SU-DHL-6 (cell line): ENCODE measurements at regions not wholly inside any gene's neighbourhood (a gene's known extent, or its start where the extent isn't known, plus 50 kb on each side); places are given as distances from the start of the nearest gene placed in this dataset.

Source experiments
- H2AFZ ChIP-seq: fragments of 200-600 bp; sonication (generic); 2 replicates; pipeline ENCODE4 v1.6.1; 2014; ENCODE audit warnings: low read depth, mild to moderate bottlenecking, moderate library complexity, mixed read lengths, antibody characterized with exemption, low read length; ENCODE audit not compliant: severe bottlenecking
- H3F3A ChIP-seq: fragments of 200-600 bp; shearing (Covaris generic); 2 replicates; pipeline ENCODE4 v1.6.0; 2016; ENCODE audit warnings: antibody characterized with exemption, mild to moderate bottlenecking; ENCODE audit not compliant: insufficient read depth
- H3K27ac ChIP-seq: fragments of 200-600 bp; sonication (generic); 2 replicates; pipeline ENCODE4 v1.5.1; 2016; ENCODE audit warnings: low read depth, mild to moderate bottlenecking, low read length, moderate library complexity, mixed read lengths
- H3K27me3 ChIP-seq: fragments of 200-600 bp; sonication (generic), shearing (Covaris generic); 2 replicates; pipeline ENCODE4 v1.6.0; 2014; ENCODE audit warnings: mild to moderate bottlenecking, low read length
- H3K36me3 ChIP-seq: fragments of 200-600 bp; sonication (generic); 2 replicates; pipeline ENCODE4 v1.6.1; 2014; ENCODE audit warnings: mild to moderate bottlenecking, low read length, mixed read lengths
- H3K4me2 ChIP-seq: fragments of 300-600, 200-600 bp; shearing (Covaris generic), sonication (generic); 2 replicates; pipeline ENCODE4 v1.6.0; 2014; ENCODE audit warnings: low read length, low read depth, mild to moderate bottlenecking; ENCODE audit not compliant: poor library complexity, severe bottlenecking
- H3K4me3 ChIP-seq: fragments of 200-600 bp; sonication (generic); 2 replicates; pipeline ENCODE4 v1.5.1; 2014; ENCODE audit warnings: antibody characterized with exemption, low read length, mild to moderate bottlenecking, mixed read lengths; ENCODE audit not compliant: insufficient read depth, poor library complexity, severe bottlenecking
- H3K79me2 ChIP-seq: fragments of 200-600 bp; sonication (generic); 2 replicates; pipeline ENCODE4 v1.6.1; 2014; ENCODE audit warnings: mild to moderate bottlenecking, low read length, moderate library complexity; ENCODE audit not compliant: insufficient read depth
- H3K9ac ChIP-seq: fragments of 200-600 bp; sonication (generic); 2 replicates; pipeline ENCODE4 v1.7.0; 2014; ENCODE audit warnings: mild to moderate bottlenecking, low read length
- H3K9me2 ChIP-seq: fragments of 200-600 bp; sonication (generic); replicated peaks from 2 replicates; pipeline ENCODE4 v1.6.1; 2014; ENCODE audit warnings: low read length; ENCODE audit not compliant: insufficient read depth
- H3K9me3 ChIP-seq: fragments of 200-600 bp; sonication (generic); 2 replicates; pipeline ENCODE4 v1.6.1; 2014; ENCODE audit warnings: low read length, mixed read lengths; ENCODE audit not compliant: insufficient read depth
- H4K20me1 ChIP-seq: fragments of 200-600 bp; sonication (generic); 2 replicates; pipeline ENCODE4 v1.6.1; 2014; ENCODE audit warnings: low read depth, mild to moderate bottlenecking, antibody characterized with exemption, low read length, moderate library complexity, mixed read lengths
- CTCF ChIP-seq: fragments of 200-600 bp; sonication (generic); IDR thresholded peaks from one replicate; pipeline ENCODE4 v1.5.1; 2017; ENCODE audit warnings: antibody characterized with exemption, mild to moderate bottlenecking, low read length, moderate library complexity; ENCODE audit not compliant: insufficient read depth, poor library complexity, severe bottlenecking
- EZH2phosphoT487 ChIP-seq: fragments of 200-600 bp; sonication (generic), shearing (Covaris generic); conservative IDR thresholded peaks from 2 replicates; pipeline ENCODE4 v1.6.1; 2018; ENCODE audit warnings: mild to moderate bottlenecking, antibody characterized with exemption, low read length, moderate library complexity, mixed read lengths

- Histone ChIP-seq H3K36me3 (no peaks in the 10 kb centered on the region), H3K9ac (no peak overlapping the region), H3K4me2 (no peak overlapping the region), H3F3A (no peaks in the 10 kb centered on the region), H3K9me3 (no peaks in the 10 kb centered on the region), H2AFZ (no peak overlapping the region), H3K79me2 (no peaks in the 10 kb centered on the region), H3K27ac (no peak overlapping the region), H3K27me3 (no peaks in the 10 kb centered on the region), H3K4me3 (no peak overlapping the region), H4K20me1 (no peaks in the 10 kb centered on the region), H3K9me2 (no peaks in the 10 kb centered on the region)
- no peak for TF ChIP-seq EZH2phosphoT487
- TF ChIP-seq CTCF, result no peak
Measured at GRCh38 chr9:96071076-96071814, 195.8 kb downstream of the ERCC6L2 start.

GRCh38 chr9:96069629-96070220, 194.2 kb downstream of the ERCC6L2 start:
- no peak overlapping the region for H3K9ac ChIP-seq
- no peaks in the 10 kb centered on the region for H3K36me3 ChIP-seq
- H3K79me2 ChIP-seq, result no peaks in the 10 kb centered on the region
- H3K4me3 ChIP-seq, result no peak overlapping the region
- no peak overlapping the region for H3K27ac ChIP-seq
- no peaks in the 10 kb centered on the region for H3K9me3 ChIP-seq
- H3K4me2 ChIP-seq, result no peak overlapping the region
- no peaks in the 10 kb centered on the region for H4K20me1 ChIP-seq
- H3F3A ChIP-seq, result no peaks in the 10 kb centered on the region
- H3K9me2 ChIP-seq, result no peaks in the 10 kb centered on the region
- H3K27me3 ChIP-seq, result no peaks in the 10 kb centered on the region
- no peak for TF ChIP-seq CTCF
- H2AFZ ChIP-seq, result no peak overlapping the region

- H3K27me3 ChIP-seq, result no peaks in the 10 kb centered on the region
- H4K20me1 ChIP-seq, result no peaks in the 10 kb centered on the region
- H3K4me2 ChIP-seq, result no peak overlapping the region
- no peak overlapping the region for H3K27ac ChIP-seq
- no peak overlapping the region for H3K4me3 ChIP-seq
- no peak overlapping the region for H3K9ac ChIP-seq
- H3K36me3 ChIP-seq, result no peaks in the 10 kb centered on the region
- no peaks in the 10 kb centered on the region for H3F3A ChIP-seq
- H3K9me3 ChIP-seq, result no peaks in the 10 kb centered on the region
- no peaks in the 10 kb centered on the region for H3K79me2 ChIP-seq
- TF ChIP-seq EZH2phosphoT487 (no peak), CTCF (no peak)
- H2AFZ ChIP-seq, result no peak overlapping the region
- H3K9me2 ChIP-seq, result no peaks in the 10 kb centered on the region
Measured at GRCh38 chr9:96068511-96068910, 193.0 kb downstream of the ERCC6L2 start.
